Ovary (tissue), 7 donors: ENCODE measurements at regions not wholly inside any gene's neighbourhood (a gene's known extent, or its start where the extent isn't known, plus 50 kb on each side); places are given as distances from the start of the nearest gene placed in this dataset.

ENCODE experiments used
- DNase-seq, 5 donors: peaks; one replicate each; pipeline ENCODE4 v3.0.0-alpha.2; 2019 to 2020
- H3K27ac ChIP-seq, 2 donors: fragments of 200-600 bp; one replicate each; pipeline versions ENCODE4 v1.5.1 to v1.8.0; 2019 to 2022
- H3K27me3 ChIP-seq: fragments of 200-600 bp; one replicate; pipeline ENCODE4 v1.8.0; 2022
- H3K36me3 ChIP-seq: fragments of 200-600 bp; sonication (generic); one replicate; pipeline ENCODE4 v1.5.1; 2019
- H3K4me1 ChIP-seq: one replicate; pipeline ENCODE4 v1.8.1; 2013; ENCODE audit warnings: mild to moderate bottlenecking, moderate library complexity; ENCODE audit not compliant: insufficient read depth
- H3K4me3 ChIP-seq: fragments of 200-600 bp; sonication (generic); one replicate; pipeline ENCODE4 v1.5.1; 2017
- H3K9me3 ChIP-seq, 2 donors: fragments of 200-600 bp in 1 of 2; sonication (generic) in 1 of 2; one replicate each; pipeline versions ENCODE4 v1.5.1 to v1.8.1; 2013 to 2019; ENCODE audit warnings: mild to moderate bottlenecking in 1 of 2, moderate library complexity in 1 of 2
- CTCF ChIP-seq, 3 donors: fragments of 450-650 bp in 2 of 3; fragments of 200-600 bp in 1 of 3; IDR thresholded peaks; one replicate each; pipeline versions ENCODE4 v1.5.1 to v1.8.0; 2016 to 2022; ENCODE audit warnings: antibody characterized with exemption in 3 of 3, mild to moderate bottlenecking in 1 of 3
- EP300 ChIP-seq: sonication (generic); formaldehyde crosslinking; IDR thresholded peaks from one replicate; pipeline ENCODE4 v1.6.1; 2017; ENCODE audit warnings: antibody characterized with exemption
- POLR2A ChIP-seq: fragments of 450-650 bp; IDR thresholded peaks from one replicate; pipeline ENCODE4 v1.6.1; 2017; ENCODE audit warnings: antibody characterized with exemption, mild to moderate bottlenecking, moderate library complexity
- WGBS, 3 donors: extraction: QIAGEN DNeasy Blood & Tissue Kit in 1 of 3; methylation state at CpG; one replicate each; pipeline versions ENCODE4 v1.1.5 to v1.1.7; 2013 to 2017; 5-methylcytosine and 5-hydroxymethylcytosine counted together
- intact Hi-C, 4 donors: fragments of 100-400 bp; cut with DNase I; formaldehyde crosslinking; loops; one replicate each; pipeline versions ENCODE4 v1.11.0 to v1.15.1; 2022 to 2023
- donor health status: DM: no; HTN: no; CAD: no; lungs with moderate emphysema.
- donor health status: DM: no; HTN: no; CAD: no.
- donor health status: Bipolar disorder and iron deficiency.
- donor health status: DM: no; HTN: no; CAD: no.
- donor health status: DM: yes; HTN: yes; CAD: no.

- WGBS, 3 donors, result 89 to 96% (median 93%) methylated on average over 3 of the region's 3 CpGs
- no peak for DNase-seq
- intact Hi-C loops, result no loop called here
- no peak overlapping the region for H3K27ac ChIP-seq
- no peaks in the 10 kb centered on the region for H3K4me1 ChIP-seq
- H3K9me3 ChIP-seq, result no peaks in the 10 kb centered on the region
- TF ChIP-seq EP300 (no peak), POLR2A (no peak), CTCF (IDR thresholded peaks at IDR 0.05) (no peak)
- H3K36me3 ChIP-seq, result no peaks in the 10 kb centered on the region
- no peak overlapping the region for H3K4me3 ChIP-seq
- no peaks in the 10 kb centered on the region for H3K27me3 ChIP-seq
These were observed 50.1 kb upstream of the ASAP2 start for GRCh38 chr2:9156483-9156882.

- TF ChIP-seq POLR2A, result no peak
- TF ChIP-seq CTCF (IDR thresholded peaks at IDR 0.05), result no peak
- no peak for TF ChIP-seq EP300
- intact Hi-C loops, result no loop called here
- Histone ChIP-seq H3K4me3 (no peak overlapping the region), H3K27ac (no peak overlapping the region), H3K36me3 (no peaks in the 10 kb centered on the region), H3K9me3 (no peaks in the 10 kb centered on the region), H3K4me1 (no peaks in the 10 kb centered on the region), H3K27me3 (no peaks in the 10 kb centered on the region)
- 96 to 99% (median 98%) methylated on average over 2 of the region's 2 CpGs for WGBS, 3 donors
- no peak for DNase-seq
These were observed 52.6 kb upstream of the ASAP2 start for GRCh38 chr2:9154061-9154460.

- WGBS, 3 donors, result 86 to 87% (median 86%) methylated on average over 4 of the region's 4 CpGs
- Histone ChIP-seq H3K27me3 (no peaks in the 10 kb centered on the region), H3K4me1 (no peaks in the 10 kb centered on the region), H3K9me3 (no peaks in the 10 kb centered on the region), H3K36me3 (no peaks in the 10 kb centered on the region), H3K4me3 (no peak overlapping the region), H3K27ac (no peak overlapping the region)
- TF ChIP-seq POLR2A (no peak), CTCF (IDR thresholded peaks at IDR 0.05) (no peak), EP300 (no peak)
- DNase-seq, result no peak
- intact Hi-C loops, result no loop called here
These were observed 53.0 kb upstream of the ASAP2 start for GRCh38 chr2:9153643-9153980.

- no peaks in the 10 kb centered on the region for H3K9me3 ChIP-seq
- 12 to 24% (median 14%) methylated on average over 17 of the region's 17 CpGs for WGBS, 3 donors
- no peaks in the 10 kb centered on the region for H3K27me3 ChIP-seq
- intact Hi-C loops, result no loop called here
- H3K4me1 ChIP-seq, result no peaks in the 10 kb centered on the region
- no peak overlapping the region for H3K4me3 ChIP-seq
- DNase-seq, result no peak
- no peak for TF ChIP-seq CTCF (IDR thresholded peaks at IDR 0.05)
- no peak for TF ChIP-seq POLR2A
- TF ChIP-seq EP300, result no peak
- H3K36me3 ChIP-seq, result no peaks in the 10 kb centered on the region
- no peak overlapping the region for H3K27ac ChIP-seq
These were observed 53.5 kb upstream of the ASAP2 start for GRCh38 chr2:9152975-9153642.

GRCh38 chr2:9150906-9151305 lies 55.7 kb upstream of the ASAP2 start:
- intact Hi-C loops, result no loop called here
- H3K4me3 ChIP-seq, result no peak overlapping the region
- no peak for TF ChIP-seq CTCF (IDR thresholded peaks at IDR 0.05)
- TF ChIP-seq EP300, result no peak
- TF ChIP-seq POLR2A, result no peak
- H3K9me3 ChIP-seq, result no peaks in the 10 kb centered on the region
- no peaks in the 10 kb centered on the region for H3K27me3 ChIP-seq
- H3K36me3 ChIP-seq, result no peaks in the 10 kb centered on the region
- WGBS, 3 donors, result 91 to 94% (median 92%) methylated on average over 13 of the region's 13 CpGs
- H3K4me1 ChIP-seq, result no peaks in the 10 kb centered on the region
- no peak for DNase-seq
- H3K27ac ChIP-seq, result no peak overlapping the region
